HCT116 (cell line): ENCODE measurements at regions not wholly inside any gene's neighbourhood (a gene's known extent, or its start where the extent isn't known, plus 50 kb on each side); places are given as distances from the start of the nearest gene placed in this dataset.

Source experiments
- ATAC-seq: fragments of 200-7000 bp; cut with Tn5 transposase; 2 replicates; pipeline ENCODE4 v1.9.1; 2020; ENCODE audit warnings: mild to moderate bottlenecking, moderate library complexity
- BruUV-seq: library from RNA; stranded (reverse); fragments of 400-500 nt; replicated peaks from 2 replicates; lab custom pipeline; 2021; lab: Mats Ljungman, UMichigan
- CTCF ChIA-PET: fragments of 300-600 bp; sonication (Branson Sonifier 250); formaldehyde crosslinking; loops from one replicate; lab custom pipeline; 2021; ENCODE audit warnings: antibody characterized with exemption; lab: Charles Lee
- POLR2A ChIA-PET: fragments of 300-600, 350-600 bp; sonication (Branson Sonifier 250); formaldehyde crosslinking; loops from one replicate; lab custom pipeline; 2021; ENCODE audit warnings: antibody characterized with exemption; lab: Charles Lee
- RAD21 ChIA-PET, 2 experiments: fragments of 300-600 bp; sonication (Branson Sonifier 250); formaldehyde crosslinking; loops; one replicate each; lab custom pipeline; 2023; ENCODE audit warnings: low total read pairs in 2 of 2; ENCODE audit not compliant: uncharacterized antibody in 2 of 2, unreplicated experiment in 2 of 2, low non-redundant PET in 1 of 2; lab: Charles Lee
- DNase-seq: peaks from one replicate; pipeline ENCODE4 v3.0.0-alpha.2; 2010; ENCODE audit warnings: low read depth, low spot score
- H2AFZ ChIP-seq: fragments of 200-600 bp; shearing (Covaris generic), sonication (generic); 2 replicates; pipeline ENCODE4 v1.6.1; 2017; ENCODE audit warnings: low read depth, mixed run types, mixed read lengths, antibody characterized with exemption, low read length; ENCODE audit not compliant: poor library complexity, severe bottlenecking
- H3K27ac ChIP-seq: 2 replicates; pipeline ENCODE4 v1.5.1; 2012; ENCODE audit warnings: low read depth, low read length
- H3K27me3 ChIP-seq: fragments of 200-600 bp; sonication (generic); 2 replicates; pipeline ENCODE4 v1.6.1; 2016; ENCODE audit warnings: mixed run types, low read length, mixed read lengths; ENCODE audit not compliant: insufficient read depth
- H3K36me3 ChIP-seq, 2 experiments: fragments of 200-500 bp in 1 of 2; fragments of 200-600 bp in 1 of 2; sonication (Bioruptor generic) in 1 of 2; sonication (generic) in 1 of 2; 2 replicates each; pipeline versions ENCODE4 v1.5.1 to v1.6.1; 2014 to 2016; ENCODE audit warnings: low read length in 2 of 2, inconsistent platforms in 1 of 2, mixed read lengths in 1 of 2, mixed run types in 1 of 2; ENCODE audit not compliant: insufficient read depth in 2 of 2, control insufficient read depth in 1 of 2
- H3K4me1 ChIP-seq, 2 experiments: fragments of 200-600 bp in 1 of 2; sonication (generic) in 1 of 2; 2 replicates each; pipeline versions ENCODE4 v1.5.1 to v1.6.1; 2012 to 2017; ENCODE audit warnings: low read length in 2 of 2, inconsistent platforms in 1 of 2, mild to moderate bottlenecking in 1 of 2, mixed read lengths in 1 of 2, mixed run types in 1 of 2, moderate library complexity in 1 of 2; ENCODE audit not compliant: insufficient read depth in 2 of 2, control insufficient read depth in 1 of 2
- H3K4me2 ChIP-seq: fragments of 200-600 bp; sonication (generic); 2 replicates; pipeline ENCODE4 v1.6.1; 2017; ENCODE audit warnings: mixed run types, low read length, mixed read lengths
- H3K4me3 ChIP-seq, 2 experiments: fragments of 200-600 bp in 1 of 2; sonication (generic) in 1 of 2; replicated peaks in 1 of 2; 2 replicates each; pipeline ENCODE4 v1.5.1; 2011 to 2016; ENCODE audit warnings: low read length in 2 of 2, control low read depth in 1 of 2, low read depth in 1 of 2, mild to moderate bottlenecking in 1 of 2, mixed read lengths in 1 of 2, mixed run types in 1 of 2
- H3K79me2 ChIP-seq: fragments of 200-600 bp; sonication (generic); 2 replicates; pipeline ENCODE4 v1.6.1; 2017; ENCODE audit warnings: mild to moderate bottlenecking, mixed run types, low read length, moderate library complexity, mixed read lengths; ENCODE audit not compliant: insufficient read depth
- H3K9ac ChIP-seq: fragments of 200-600 bp; sonication (generic); 2 replicates; pipeline ENCODE4 v1.6.1; 2016; ENCODE audit warnings: low read length, mixed read lengths
- H3K9me2 ChIP-seq: fragments of 200-600 bp; sonication (generic), shearing (Covaris generic); 2 replicates; pipeline ENCODE4 v1.6.1; 2017; ENCODE audit warnings: mixed run types, mild to moderate bottlenecking, moderate library complexity; ENCODE audit not compliant: insufficient read depth
- H3K9me3 ChIP-seq, 2 experiments: fragments of 200-500 bp in 1 of 2; fragments of 200-600 bp in 1 of 2; sonication (Bioruptor generic) in 1 of 2; sonication (generic) in 1 of 2; 2 replicates each; pipeline ENCODE4 v1.6.1; 2014 to 2017; ENCODE audit warnings: low read length in 2 of 2, mixed read lengths in 2 of 2, inconsistent platforms in 1 of 2, low read depth in 1 of 2, mild to moderate bottlenecking in 1 of 2, mixed run types in 1 of 2, moderate library complexity in 1 of 2; ENCODE audit not compliant: control insufficient read depth in 1 of 2, insufficient read depth in 1 of 2
- H4K20me1 ChIP-seq: fragments of 200-600 bp; sonication (generic), shearing (Covaris generic); 2 replicates; pipeline ENCODE4 v1.6.1; 2017; ENCODE audit warnings: mixed run types, mild to moderate bottlenecking, moderate library complexity; ENCODE audit not compliant: insufficient read depth
- ATF3 ChIP-seq: IDR thresholded peaks from 2 replicates; pipeline ENCODE4 v1.6.1; 2012
- CEBPB ChIP-seq: IDR thresholded peaks from 2 replicates; pipeline ENCODE4 v1.6.1; 2012; ENCODE audit warnings: low read depth
- EGR1 ChIP-seq: IDR thresholded peaks from 2 replicates; pipeline ENCODE4 v1.6.1; 2012; ENCODE audit warnings: low read depth
- ELF1 ChIP-seq: IDR thresholded peaks from 2 replicates; pipeline ENCODE4 v1.6.1; 2012; ENCODE audit warnings: low read depth, borderline replicate concordance
- JUND ChIP-seq: IDR thresholded peaks from 2 replicates; pipeline ENCODE4 v1.6.1; 2012
- POLR2AphosphoS5 ChIP-seq: IDR thresholded peaks from 2 replicates; pipeline ENCODE4 v1.6.1; 2011; ENCODE audit warnings: mild to moderate bottlenecking, low read depth, low read length, moderate library complexity
- SIN3A ChIP-seq: IDR thresholded peaks from 2 replicates; pipeline ENCODE4 v1.6.1; 2012; ENCODE audit warnings: low read depth
- SP1 ChIP-seq: IDR thresholded peaks from 2 replicates; pipeline ENCODE4 v1.6.1; 2012; ENCODE audit warnings: low read depth
- SRF ChIP-seq: IDR thresholded peaks from 2 replicates; pipeline ENCODE4 v1.6.1; 2012; ENCODE audit warnings: low read depth
- TCF7L2 ChIP-seq: IDR thresholded peaks from 2 replicates; pipeline ENCODE4 v1.7.0; 2011; ENCODE audit warnings: borderline replicate concordance, inconsistent platforms; ENCODE audit not compliant: insufficient read depth, insufficient read length; ENCODE audit errors: extremely low read depth
- YY1 ChIP-seq: IDR thresholded peaks from 2 replicates; pipeline ENCODE4 v1.6.1; 2011; ENCODE audit warnings: low read length, low read depth, moderate library complexity, mild to moderate bottlenecking; ENCODE audit not compliant: insufficient replicate concordance; ENCODE audit errors: extremely low read depth
- ZFX ChIP-seq: fragments of 450-650 bp; IDR thresholded peaks from 2 replicates; pipeline ENCODE4 v1.6.1; 2017
- ZNF274 ChIP-seq: fragments of 200-500 bp; sonication (Bioruptor generic); IDR thresholded peaks from 2 replicates; pipeline ENCODE4 v1.6.1; 2014; ENCODE audit warnings: mild to moderate bottlenecking, low read depth, low read length, inconsistent platforms
- intact Hi-C: fragments of 100-400 bp; cut with micrococcal nuclease; formaldehyde crosslinking; loops from 2 replicates; pipeline ENCODE4 v1.10.0; 2022
- TF ChIP-seq, protein P1 (sequence below): IDR thresholded peaks from 2 replicates; pipeline ENCODE4 v1.6.1; 2012
- TF ChIP-seq, protein P2 (sequence below): IDR thresholded peaks from 2 replicates; pipeline ENCODE4 v1.6.1; 2011; ENCODE audit warnings: mild to moderate bottlenecking, low read length, moderate library complexity; ENCODE audit not compliant: insufficient replicate concordance; ENCODE audit errors: extremely low read depth
- TF ChIP-seq, protein P3 (sequence below), 3 experiments: fragments of 200-600 bp in 1 of 3; sonication (generic) in 1 of 3; IDR thresholded peaks in 2 of 3; conservative IDR thresholded peaks in 1 of 3; 2 replicates each; pipeline ENCODE4 v1.5.1; 2012 to 2017; ENCODE audit warnings: low read depth in 2 of 3, low read length in 2 of 3, antibody characterized with exemption in 1 of 3, borderline replicate concordance in 1 of 3, control low read depth in 1 of 3, mild to moderate bottlenecking in 1 of 3, mixed read lengths in 1 of 3, mixed run types in 1 of 3, moderate library complexity in 1 of 3; ENCODE audit not compliant: insufficient read depth in 1 of 3

GRCh38 chr1:58949551-58950220 is 165.8 kb upstream of the JUN start:
- Histone ChIP-seq H3K27me3 (no peaks in the 10 kb centered on the region), H3K27ac (no peak overlapping the region), H3K9me2 (no peaks in the 10 kb centered on the region), H3K4me3 (no peak overlapping the region), H2AFZ (no peak overlapping the region), H3K79me2 (no peaks in the 10 kb centered on the region), H3K4me1 (no peaks in the 10 kb centered on the region), H3K4me2 (no peak overlapping the region), H3K9me3 (no peaks in the 10 kb centered on the region), H3K36me3 (no peaks in the 10 kb centered on the region), H4K20me1 (no peaks in the 10 kb centered on the region), H3K9ac (no peak overlapping the region)
- POLR2A ChIA-PET, result no interaction called here
- DNase-seq (no peak), ATAC-seq (no peak)
- CTCF ChIA-PET, result no interaction called here
- no TSS peak for BruUV-seq
- TF ChIP-seq, protein P1, sequence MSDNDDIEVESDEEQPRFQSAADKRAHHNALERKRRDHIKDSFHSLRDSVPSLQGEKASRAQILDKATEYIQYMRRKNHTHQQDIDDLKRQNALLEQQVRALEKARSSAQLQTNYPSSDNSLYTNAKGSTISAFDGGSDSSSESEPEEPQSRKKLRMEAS, result no peak
- no peak for TF ChIP-seq ELF1
- TF ChIP-seq SIN3A, result no peak
- TF ChIP-seq, protein P2, sequence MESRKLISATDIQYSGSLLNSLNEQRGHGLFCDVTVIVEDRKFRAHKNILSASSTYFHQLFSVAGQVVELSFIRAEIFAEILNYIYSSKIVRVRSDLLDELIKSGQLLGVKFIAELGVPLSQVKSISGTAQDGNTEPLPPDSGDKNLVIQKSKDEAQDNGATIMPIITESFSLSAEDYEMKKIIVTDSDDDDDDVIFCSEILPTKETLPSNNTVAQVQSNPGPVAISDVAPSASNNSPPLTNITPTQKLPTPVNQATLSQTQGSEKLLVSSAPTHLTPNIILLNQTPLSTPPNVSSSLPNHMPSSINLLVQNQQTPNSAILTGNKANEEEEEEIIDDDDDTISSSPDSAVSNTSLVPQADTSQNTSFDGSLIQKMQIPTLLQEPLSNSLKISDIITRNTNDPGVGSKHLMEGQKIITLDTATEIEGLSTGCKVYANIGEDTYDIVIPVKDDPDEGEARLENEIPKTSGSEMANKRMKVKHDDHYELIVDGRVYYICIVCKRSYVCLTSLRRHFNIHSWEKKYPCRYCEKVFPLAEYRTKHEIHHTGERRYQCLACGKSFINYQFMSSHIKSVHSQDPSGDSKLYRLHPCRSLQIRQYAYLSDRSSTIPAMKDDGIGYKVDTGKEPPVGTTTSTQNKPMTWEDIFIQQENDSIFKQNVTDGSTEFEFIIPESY, result no peak
- no peak for TF ChIP-seq ATF3
- no peak for TF ChIP-seq YY1
- no peak for TF ChIP-seq SRF
- TF ChIP-seq EGR1, result no peak
- no peak for TF ChIP-seq CEBPB
- no peak for TF ChIP-seq JUND
- no peak for TF ChIP-seq POLR2AphosphoS5
- TF ChIP-seq ZNF274, result no peak
- no peak for TF ChIP-seq SP1
- TF ChIP-seq, protein P3, sequence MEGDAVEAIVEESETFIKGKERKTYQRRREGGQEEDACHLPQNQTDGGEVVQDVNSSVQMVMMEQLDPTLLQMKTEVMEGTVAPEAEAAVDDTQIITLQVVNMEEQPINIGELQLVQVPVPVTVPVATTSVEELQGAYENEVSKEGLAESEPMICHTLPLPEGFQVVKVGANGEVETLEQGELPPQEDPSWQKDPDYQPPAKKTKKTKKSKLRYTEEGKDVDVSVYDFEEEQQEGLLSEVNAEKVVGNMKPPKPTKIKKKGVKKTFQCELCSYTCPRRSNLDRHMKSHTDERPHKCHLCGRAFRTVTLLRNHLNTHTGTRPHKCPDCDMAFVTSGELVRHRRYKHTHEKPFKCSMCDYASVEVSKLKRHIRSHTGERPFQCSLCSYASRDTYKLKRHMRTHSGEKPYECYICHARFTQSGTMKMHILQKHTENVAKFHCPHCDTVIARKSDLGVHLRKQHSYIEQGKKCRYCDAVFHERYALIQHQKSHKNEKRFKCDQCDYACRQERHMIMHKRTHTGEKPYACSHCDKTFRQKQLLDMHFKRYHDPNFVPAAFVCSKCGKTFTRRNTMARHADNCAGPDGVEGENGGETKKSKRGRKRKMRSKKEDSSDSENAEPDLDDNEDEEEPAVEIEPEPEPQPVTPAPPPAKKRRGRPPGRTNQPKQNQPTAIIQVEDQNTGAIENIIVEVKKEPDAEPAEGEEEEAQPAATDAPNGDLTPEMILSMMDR (IDR thresholded peaks at IDR 0.05 in 2 of 3, conservative IDR thresholded peaks at IDR 0.05 in 1 of 3; ENCODE audit: borderline replicate concordance in 1 of 3, insufficient read depth in 1 of 3, low read depth in 2 of 3, low read length in 2 of 3), result no peak
- TF ChIP-seq TCF7L2, result no peak
- no peak for TF ChIP-seq ZFX
- RAD21 ChIA-PET, result no interaction called here
- intact Hi-C loops, result no loop called here
